Left lung (tissue), 4 donors: ENCODE measurements at regions not wholly inside any gene's neighbourhood (a gene's known extent, or its start where the extent isn't known, plus 50 kb on each side); places are given as distances from the start of the nearest gene placed in this dataset.
A peak's percentile ranks its signal among the peaks of the same experiment; 100 is the strongest.

Source experiments
- ATAC-seq: fragments of 200-7000 bp; cut with Tn5 transposase; one replicate; pipeline ENCODE4 v1.9.1; 2020; ENCODE audit warnings: moderate library complexity
- DNase-seq, 4 donors: peaks; one replicate each; pipeline ENCODE4 v3.0.0-alpha.2; 2013 to 2020
- H3K27ac ChIP-seq, 2 donors: fragments of 200-600 bp; sonication (generic) in 1 of 2; one replicate each; pipeline versions ENCODE4 v1.5.0 to v1.8.0; 2020 to 2021
- H3K27me3 ChIP-seq, 2 donors: fragments of 200-600 bp; sonication (generic) in 1 of 2; one replicate each; pipeline versions ENCODE4 v1.5.0 to v1.8.0; 2020 to 2021
- H3K36me3 ChIP-seq, 2 donors: fragments of 200-600 bp; sonication (generic) in 1 of 2; one replicate each; pipeline versions ENCODE4 v1.5.0 to v1.8.0; 2020 to 2021
- H3K4me1 ChIP-seq, 2 donors: fragments of 200-600 bp; one replicate each; pipeline ENCODE4 v1.8.0; 2021
- H3K4me3 ChIP-seq, 2 donors: fragments of 200-600 bp; sonication (generic) in 1 of 2; one replicate each; pipeline versions ENCODE4 v1.5.0 to v1.8.0; 2020 to 2021; ENCODE audit warnings: mild to moderate bottlenecking in 1 of 2
- H3K9me3 ChIP-seq, 2 donors: fragments of 200-600 bp; sonication (generic) in 1 of 2; one replicate each; pipeline versions ENCODE4 v1.5.0 to v1.8.0; 2020 to 2021
- CTCF ChIP-seq, 2 donors: fragments of 200-600 bp; sonication (generic) in 1 of 2; IDR thresholded peaks; one replicate each; pipeline versions ENCODE4 v1.5.0 to v1.8.0; 2021; ENCODE audit warnings: antibody characterized with exemption in 2 of 2
- intact Hi-C, 2 donors: fragments of 100-400 bp; cut with DNase I; formaldehyde crosslinking; loops; one replicate each; pipeline versions ENCODE4 v1.11.2 to v1.14.2; 2022
- donor health status: DM: no; HTN: yes; CAD: no.
- donor health status: DM: no; HTN: no; CAD: no.

- no peak overlapping the region for H3K4me3 ChIP-seq
- intact Hi-C loops = no loop called here
- peaks cover 0 to 12% of the 10 kb centered on the region in 2 donors for H3K27me3 ChIP-seq
- DNase-seq (no peak), ATAC-seq (no peak)
- no peak overlapping the region for H3K27ac ChIP-seq
- H3K9me3 ChIP-seq = peaks cover 0 to 5% of the 10 kb centered on the region in 2 donors
- no peak for TF ChIP-seq CTCF (IDR thresholded peaks at IDR 0.05)
- no peaks in the 10 kb centered on the region for H3K36me3 ChIP-seq
- H3K4me1 ChIP-seq = no peaks in the 10 kb centered on the region
Observed at GRCh38 chr22:27312966-27313855, 488.3 kb downstream of the MN1 start.

GRCh38 chr22:27314276-27314807, 487.2 kb downstream of the MN1 start:
- H3K27me3 ChIP-seq = peaks cover 0 to 12% of the 10 kb centered on the region in 2 donors
- no peak overlapping the region for H3K27ac ChIP-seq
- no peaks in the 10 kb centered on the region for H3K4me1 ChIP-seq
- no peaks in the 10 kb centered on the region for H3K9me3 ChIP-seq
- intact Hi-C loops = no loop called here
- no peak for DNase-seq
- H3K36me3 ChIP-seq = no peaks in the 10 kb centered on the region
- peak; percentile 16 for ATAC-seq
- no peak for TF ChIP-seq CTCF (IDR thresholded peaks at IDR 0.05)
- no peak overlapping the region for H3K4me3 ChIP-seq

GRCh38 chr22:27315833-27316232, 485.7 kb downstream of the MN1 start:
- Histone ChIP-seq H3K36me3 (no peaks in the 10 kb centered on the region), H3K27ac (no peak overlapping the region), H3K4me3 (no peak overlapping the region), H3K9me3 (no peaks in the 10 kb centered on the region), H3K27me3 (peaks cover 0 to 11% of the 10 kb centered on the region in 2 donors), H3K4me1 (no peaks in the 10 kb centered on the region)
- intact Hi-C loops = no loop called here
- DNase-seq (no peak), ATAC-seq (no peak)
- no peak for TF ChIP-seq CTCF (IDR thresholded peaks at IDR 0.05)

GRCh38 chr22:27317096-27317495, 484.5 kb downstream of the MN1 start:
- Histone ChIP-seq H3K27me3 (no peaks in the 10 kb centered on the region), H3K36me3 (no peaks in the 10 kb centered on the region), H3K4me1 (no peaks in the 10 kb centered on the region), H3K4me3 (no peak overlapping the region), H3K9me3 (no peaks in the 10 kb centered on the region), H3K27ac (no peak overlapping the region)
- no peak for ATAC-seq
- intact Hi-C loops = no loop called here
- TF ChIP-seq CTCF (IDR thresholded peaks at IDR 0.05) = no peak
- no peak for DNase-seq

GRCh38 chr22:27317971-27318428, 483.6 kb downstream of the MN1 start:
- peaks cover 0 to under 1% of the 10 kb centered on the region in 2 donors for H3K27me3 ChIP-seq
- no peak for ATAC-seq
- no peaks in the 10 kb centered on the region for H3K9me3 ChIP-seq
- H3K27ac ChIP-seq = no peak overlapping the region
- intact Hi-C loops = no loop called here
- no peaks in the 10 kb centered on the region for H3K36me3 ChIP-seq
- H3K4me1 ChIP-seq = no peaks in the 10 kb centered on the region
- H3K4me3 ChIP-seq = no peak overlapping the region
- DNase-seq = no peak
- no peak for TF ChIP-seq CTCF (IDR thresholded peaks at IDR 0.05)
